Breast epithelium (tissue), 3 donors: ENCODE measurements at regions not wholly inside any gene's neighbourhood (a gene's known extent, or its start where the extent isn't known, plus 50 kb on each side); places are given as distances from the start of the nearest gene placed in this dataset.

Experiments used
- CTCF ChIP-seq, 3 donors: fragments of 450-650 bp; IDR thresholded peaks; one replicate each; pipeline ENCODE4 v1.5.1; 2016 to 2017; ENCODE audit warnings: antibody characterized with exemption in 3 of 3, mild to moderate bottlenecking in 3 of 3, moderate library complexity in 3 of 3
- POLR2A ChIP-seq: fragments of 450-650 bp; IDR thresholded peaks from one replicate; pipeline ENCODE4 v1.6.1; 2016; ENCODE audit warnings: antibody characterized with exemption, mild to moderate bottlenecking, moderate library complexity
- POLR2AphosphoS5 ChIP-seq, 3 donors: sonication (generic); formaldehyde crosslinking; IDR thresholded peaks; one replicate each; pipeline ENCODE4 v1.6.1; 2017; ENCODE audit warnings: antibody characterized with exemption in 3 of 3

- TF ChIP-seq CTCF (IDR thresholded peaks at IDR 0.05): no peak
- TF ChIP-seq POLR2A: no peak
- no peak for TF ChIP-seq POLR2AphosphoS5 (IDR thresholded peaks at IDR 0.05)
Observed at GRCh38 chr14:27642251-27642866, 1044.5 kb upstream of the NOVA1 start.
